Mesothelial cell of epicardium (in vitro differentiated cells): ENCODE measurements at regions not wholly inside any gene's neighbourhood (a gene's known extent, or its start where the extent isn't known, plus 50 kb on each side); places are given as distances from the start of the nearest gene placed in this dataset.

Experiments used
- DNase-seq, 2 experiments: peaks; one replicate each; pipeline ENCODE4 v3.0.0; 2021; ENCODE audit warnings: low spot score in 2 of 2; ENCODE audit not compliant: unreplicated experiment in 2 of 2
- H3K27ac Mint-ChIP-seq: 2 replicates; pipeline ENCODE4 v1.8.0; 2021; ENCODE audit warnings: mixed read lengths
- H3K27me3 Mint-ChIP-seq: 2 replicates; pipeline ENCODE4 v1.8.0; 2021; ENCODE audit warnings: low read depth, mixed read lengths
- H3K36me3 Mint-ChIP-seq: 2 replicates; pipeline ENCODE4 v1.8.0; 2021; ENCODE audit warnings: mixed read lengths
- H3K4me1 Mint-ChIP-seq: 2 replicates; pipeline ENCODE4 v1.8.0; 2021; ENCODE audit warnings: mixed read lengths
- H3K4me3 Mint-ChIP-seq: 2 replicates; pipeline ENCODE4 v1.8.0; 2021; ENCODE audit warnings: mild to moderate bottlenecking, moderate library complexity, mixed read lengths
- H3K9me3 Mint-ChIP-seq: 2 replicates; pipeline ENCODE4 v1.8.0; 2021; ENCODE audit warnings: mixed read lengths
- CTCF ChIP-seq: fragments of 200-600 bp; sonication (generic); IDR thresholded peaks from one replicate; pipeline ENCODE4 v1.5.0; 2021; ENCODE audit warnings: antibody characterized with exemption; ENCODE audit not compliant: unreplicated experiment

DNA sequence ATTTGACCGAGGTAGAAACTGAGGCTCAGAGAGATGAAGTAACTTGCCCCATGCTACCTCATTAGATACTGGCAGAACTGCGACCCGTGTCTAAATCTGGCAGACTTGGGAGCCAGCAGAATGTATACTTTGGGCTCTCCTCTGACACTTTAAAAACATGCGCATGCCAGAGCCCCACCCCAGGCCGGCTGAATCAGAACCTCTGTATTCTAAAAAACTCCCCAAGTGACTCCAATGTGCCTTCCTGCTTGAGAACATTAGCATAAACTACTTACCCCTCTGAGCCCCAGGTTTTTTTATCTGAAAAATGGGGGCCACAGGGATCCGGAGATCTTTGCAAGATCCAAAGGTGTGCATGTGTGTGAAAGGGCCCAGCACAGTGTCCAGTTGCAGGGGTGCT, 344.7 kb upstream of the USP24 start:
- Mint-ChIP-seq H3K9me3 (peaks cover 7% of the 10 kb centered on the region), H3K27ac (no peak overlapping the region), H3K4me3 (no peak overlapping the region), H3K4me1 (peaks cover 24% of the 10 kb centered on the region), H3K36me3 (peaks cover 3% of the 10 kb centered on the region), H3K27me3 (no peaks in the 10 kb centered on the region)
- DNase-seq, result no peak
- TF ChIP-seq CTCF, result no peak

DNA sequence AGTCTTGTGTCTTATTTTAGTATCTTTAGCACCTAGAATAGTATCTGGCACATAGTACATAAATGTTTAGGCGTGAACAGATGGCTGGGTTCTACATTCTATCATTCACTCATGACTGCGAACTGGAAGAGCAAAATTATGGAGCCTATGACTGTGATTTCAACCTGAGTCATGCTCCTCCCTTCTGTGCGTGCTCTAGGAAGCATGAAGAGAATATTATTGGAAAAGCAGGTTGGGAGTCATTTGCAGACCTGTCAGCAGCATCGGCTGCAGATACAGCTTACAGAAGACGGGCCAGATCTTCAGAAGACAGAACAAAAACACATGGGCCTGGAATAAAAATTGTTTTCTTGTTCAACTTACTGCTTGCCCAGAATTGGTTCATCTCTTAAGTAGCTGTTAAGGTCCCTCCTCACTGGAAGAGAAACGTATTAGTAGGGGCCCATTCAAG, 344.0 kb upstream of the USP24 start:
- Mint-ChIP-seq H3K27me3 (no peaks in the 10 kb centered on the region), H3K9me3 (peaks cover 7% of the 10 kb centered on the region), H3K36me3 (peaks cover 3% of the 10 kb centered on the region), H3K4me3 (no peak overlapping the region), H3K27ac (no peak overlapping the region), H3K4me1 (peaks cover 24% of the 10 kb centered on the region)
- TF ChIP-seq CTCF, result no peak
- DNase-seq, result no peak

GRCh38 chr1:55558515-55558914, 343.4 kb upstream of the USP24 start:
- DNase-seq, result no peak
- H3K27me3 Mint-ChIP-seq, result no peaks in the 10 kb centered on the region
- no peak overlapping the region for H3K4me3 Mint-ChIP-seq
- H3K27ac Mint-ChIP-seq, result no peak overlapping the region
- peaks cover 7% of the 10 kb centered on the region for H3K9me3 Mint-ChIP-seq
- peaks cover 3% of the 10 kb centered on the region for H3K36me3 Mint-ChIP-seq
- no peak for TF ChIP-seq CTCF
- H3K4me1 Mint-ChIP-seq, result peaks cover 24% of the 10 kb centered on the region

- H3K27me3 Mint-ChIP-seq, result no peaks in the 10 kb centered on the region
- no peaks in the 10 kb centered on the region for H3K36me3 Mint-ChIP-seq
- H3K4me3 Mint-ChIP-seq, result no peak overlapping the region
- no peak for TF ChIP-seq CTCF
- H3K9me3 Mint-ChIP-seq, result peaks cover 3% of the 10 kb centered on the region
- peak; percentile 43 to 61 for DNase-seq
- H3K4me1 Mint-ChIP-seq, result peaks cover 24% of the 10 kb centered on the region
- peak overlapping the region; percentile 61 for H3K27ac Mint-ChIP-seq
Observed at GRCh38 chr1:55555956-55556725, 341.0 kb upstream of the USP24 start.

DNA sequence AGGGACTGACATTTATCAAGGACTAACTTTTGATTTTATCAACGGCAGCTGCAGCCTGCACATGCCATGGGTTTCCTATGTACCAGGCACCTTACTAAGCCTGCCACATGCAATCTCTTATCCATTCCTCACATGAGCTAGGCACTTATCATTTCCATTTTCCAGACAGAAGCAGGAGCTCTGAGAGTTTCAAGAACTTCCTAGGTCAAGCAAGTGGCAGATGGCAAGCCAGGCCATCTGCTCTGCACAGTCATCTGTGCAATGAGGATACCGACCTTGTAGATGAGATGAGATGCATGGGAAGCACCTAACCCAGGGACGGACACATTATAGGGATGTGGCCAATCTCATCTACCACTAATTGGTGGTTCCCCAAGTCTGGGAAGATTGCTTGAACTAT, 339.4 kb upstream of the USP24 start:
- Mint-ChIP-seq H3K27ac (no peak overlapping the region), H3K27me3 (no peaks in the 10 kb centered on the region)

More for the DNA sequence above, 339.4 kb upstream of the USP24 start:
- peaks cover 24% of the 10 kb centered on the region for H3K4me1 Mint-ChIP-seq
- no peak for TF ChIP-seq CTCF
- H3K36me3 Mint-ChIP-seq, result no peaks in the 10 kb centered on the region
- DNase-seq, result no peak
- no peak overlapping the region for H3K4me3 Mint-ChIP-seq
- H3K9me3 Mint-ChIP-seq, result no peaks in the 10 kb centered on the region
